Fibroblast of skin of right quadriceps (primary cell): ENCODE measurements at regions not wholly inside any gene's neighbourhood (a gene's known extent, or its start where the extent isn't known, plus 50 kb on each side); places are given as distances from the start of the nearest gene placed in this dataset.
"Not testable (repeated sequence)": the region's sequence is repeated elsewhere in the genome, so short reads cannot be mapped to it uniquely, and the experiment has no call there.

ENCODE experiments used
- DNase-seq: peaks from one replicate; pipeline ENCODE4 v3.0.0-alpha.2; 2013

DNA sequence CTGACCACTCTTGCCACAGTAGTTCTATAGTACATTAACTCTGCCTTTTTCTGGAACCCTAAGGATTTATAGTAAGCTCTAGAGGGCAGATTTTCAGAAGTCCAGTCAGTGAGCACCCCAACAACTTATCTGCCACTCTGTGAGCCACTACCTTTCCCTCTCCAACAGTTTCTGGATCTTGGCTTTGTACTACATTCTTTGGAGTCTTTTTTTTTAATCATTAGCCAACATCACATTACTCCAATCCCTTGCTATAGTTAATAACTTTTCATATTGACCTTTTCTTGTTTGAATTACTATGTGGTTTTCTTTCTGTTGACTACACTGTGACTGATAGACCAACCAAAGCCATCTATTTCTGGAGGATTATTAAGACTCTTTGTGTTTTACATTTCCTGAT, 1596.7 kb upstream of the PRMT6 start:
- no peak for DNase-seq

DNA sequence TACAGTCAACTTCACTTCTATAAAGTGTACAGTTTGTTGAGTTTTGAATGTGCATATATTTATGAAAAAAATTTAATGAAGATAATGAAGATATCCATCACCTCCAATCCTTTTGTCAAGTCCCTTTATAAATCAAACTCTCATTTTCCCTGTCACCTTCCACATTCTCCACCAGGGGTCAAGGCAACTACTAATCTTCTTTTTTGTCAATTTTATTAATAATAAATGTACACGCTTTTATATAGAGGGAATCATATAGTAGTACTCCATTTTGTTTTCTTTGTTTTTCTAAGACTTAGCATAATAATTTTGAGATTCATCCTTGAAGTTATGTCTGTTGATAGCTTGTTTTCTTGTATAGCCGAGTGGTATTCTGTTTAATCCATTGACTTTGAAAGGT, 1594.2 kb upstream of the PRMT6 start:
- DNase-seq, result no peak

DNA sequence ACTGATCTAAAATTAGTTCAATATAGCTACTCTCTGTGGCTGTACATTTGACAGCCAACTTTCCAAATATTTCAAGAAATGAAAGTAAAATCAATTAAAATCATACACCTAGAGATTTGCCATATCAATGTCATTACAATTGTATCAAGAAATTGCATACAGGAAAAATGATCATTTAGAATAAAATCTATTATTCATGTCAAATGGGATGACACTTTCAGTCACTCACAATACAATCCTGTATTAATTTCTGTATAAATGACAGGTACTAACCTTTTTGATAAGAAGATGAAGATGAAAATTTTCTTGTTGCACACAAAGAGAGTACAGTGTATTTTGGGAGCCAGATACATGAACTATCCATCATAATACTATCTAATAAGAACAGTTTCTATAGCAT, 1588.9 kb upstream of the PRMT6 start:
- DNase-seq, result no peak

DNA sequence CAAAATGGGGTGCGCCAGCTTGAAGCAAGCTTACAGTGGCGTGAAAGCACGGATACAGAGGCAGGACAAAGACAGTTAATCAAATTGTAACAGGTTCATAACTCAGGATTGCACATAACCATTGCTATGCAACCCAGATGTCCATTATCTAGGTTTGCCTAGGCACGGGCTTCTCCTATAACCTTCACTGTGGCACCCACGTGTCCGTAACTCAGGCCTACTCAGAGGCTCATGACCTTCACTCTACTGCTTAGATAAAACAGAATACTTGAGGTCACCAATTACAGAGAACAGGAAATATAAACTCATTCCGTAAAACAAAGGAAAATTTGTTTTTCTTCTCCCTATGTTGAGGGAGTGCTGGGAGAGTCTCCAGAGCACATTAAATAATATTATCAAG, 1585.9 kb upstream of the PRMT6 start:
- not testable (repeated sequence) for DNase-seq

DNA sequence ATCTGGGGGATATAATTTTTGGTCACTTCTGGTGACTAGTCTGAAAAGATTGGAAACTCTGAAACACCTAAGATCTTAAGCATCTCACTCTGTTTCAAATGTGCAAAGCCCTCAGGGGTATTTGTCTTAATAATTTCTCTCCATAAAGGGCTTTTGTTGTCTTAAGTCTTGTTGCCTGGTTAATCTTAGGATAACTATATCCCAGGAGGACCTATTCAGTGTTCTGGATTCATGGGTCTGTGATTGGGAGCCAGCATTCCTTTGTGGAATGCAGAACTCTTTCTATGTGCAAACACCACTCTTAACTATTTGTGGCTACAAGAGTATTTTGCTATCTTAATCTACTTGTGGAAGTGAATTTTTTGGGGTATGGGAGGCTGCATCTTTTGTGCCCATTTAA, 1573.0 kb upstream of the PRMT6 start:
- peak; percentile 60 for DNase-seq

DNA sequence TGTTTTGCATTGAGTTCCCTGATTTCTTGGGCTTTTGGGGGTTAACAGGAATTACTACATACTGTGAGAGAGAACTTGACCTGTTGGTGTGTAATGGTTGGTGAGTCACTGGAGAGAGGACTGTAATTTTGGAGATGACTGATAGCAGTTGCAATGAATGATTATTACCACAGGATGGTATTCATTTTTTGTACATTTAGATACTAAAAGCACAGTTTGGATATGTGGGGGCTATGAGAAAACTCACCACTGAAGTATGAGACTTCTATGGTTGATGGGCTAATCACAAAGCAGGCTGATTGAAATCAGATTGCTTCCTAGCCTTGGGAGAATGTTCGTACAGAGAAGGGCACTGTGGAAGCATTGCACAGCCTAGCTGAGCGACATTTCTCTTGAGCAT, 1571.3 kb upstream of the PRMT6 start:
- peak; percentile 96 for DNase-seq

DNA sequence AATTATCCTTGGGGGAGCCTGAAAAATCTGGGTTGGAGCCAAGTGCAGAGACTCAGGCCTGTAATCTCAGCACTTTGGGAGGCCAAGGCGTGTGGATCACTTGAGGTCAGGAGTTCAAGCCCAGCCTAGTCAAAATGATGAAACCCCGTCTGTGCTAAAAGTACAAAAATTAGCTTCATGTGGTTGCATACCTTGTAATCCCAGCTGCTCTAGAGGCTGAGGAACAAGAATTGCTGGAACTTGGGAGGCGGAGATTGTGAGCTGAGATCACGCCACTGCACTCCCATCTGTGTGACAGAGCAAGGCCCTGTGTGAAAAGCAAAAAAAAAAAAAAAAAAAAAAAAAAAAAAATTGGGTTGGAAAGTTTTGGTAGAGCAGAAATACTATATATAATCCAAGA, 1563.6 kb upstream of the PRMT6 start:
- peak; percentile 66 for DNase-seq

DNA sequence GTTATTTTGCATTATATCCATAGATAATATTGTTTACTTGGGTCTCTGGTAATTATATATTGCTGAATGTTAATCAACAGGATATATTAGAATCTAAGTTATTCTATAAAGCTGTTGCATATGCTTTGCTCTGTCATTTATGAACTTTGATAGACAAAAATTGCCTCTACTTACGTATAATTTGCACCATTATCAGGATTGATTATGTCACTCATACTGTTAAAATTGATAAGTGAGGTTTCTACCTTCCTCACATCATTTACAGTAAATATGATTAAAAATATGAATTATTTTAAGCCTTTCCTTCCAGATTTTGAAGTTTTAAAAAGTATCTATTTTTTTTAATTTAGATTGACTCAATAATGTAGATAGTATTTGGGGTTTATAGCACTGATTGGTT, 1540.4 kb upstream of the PRMT6 start:
- DNase-seq, result no peak

DNA sequence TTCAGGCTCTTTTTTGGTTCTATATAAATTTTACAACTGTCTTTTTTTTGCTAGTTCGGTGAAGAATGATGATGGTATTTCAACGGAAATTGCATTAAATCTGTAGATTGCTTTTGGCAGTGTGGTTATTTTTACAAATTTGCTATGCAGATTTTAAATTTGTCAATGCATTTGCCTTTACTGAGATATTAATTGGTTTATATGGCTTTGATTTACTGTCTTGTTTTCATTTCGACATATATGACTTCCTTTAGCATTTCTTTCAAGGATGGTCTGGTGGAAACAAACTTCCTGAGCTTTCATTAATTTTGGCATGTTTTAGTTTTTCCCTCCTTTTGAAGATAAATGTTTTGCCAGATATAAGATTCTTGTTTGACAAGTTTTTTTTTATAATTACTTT, 1522.5 kb upstream of the PRMT6 start:
- DNase-seq, result no peak

DNA sequence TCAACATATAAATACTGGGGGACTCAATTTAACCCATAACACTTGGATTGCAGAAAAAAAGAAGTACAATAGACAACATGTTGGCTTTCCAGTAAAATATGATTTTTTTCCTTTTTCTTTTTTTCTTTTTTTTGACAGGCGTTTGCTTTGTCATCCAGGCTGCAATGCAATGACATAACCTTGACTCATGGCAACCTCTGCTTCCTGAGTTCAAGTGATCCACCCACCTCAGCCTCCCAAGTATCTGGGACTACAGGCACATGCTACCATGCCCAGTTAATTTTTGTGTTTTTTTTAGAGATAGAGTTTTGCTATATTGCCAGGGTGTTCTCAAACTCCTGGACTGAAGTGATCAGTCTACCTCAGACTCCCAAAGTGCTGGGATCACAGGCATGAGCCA, 1512.0 kb upstream of the PRMT6 start:
- peak; percentile 50 for DNase-seq

DNA sequence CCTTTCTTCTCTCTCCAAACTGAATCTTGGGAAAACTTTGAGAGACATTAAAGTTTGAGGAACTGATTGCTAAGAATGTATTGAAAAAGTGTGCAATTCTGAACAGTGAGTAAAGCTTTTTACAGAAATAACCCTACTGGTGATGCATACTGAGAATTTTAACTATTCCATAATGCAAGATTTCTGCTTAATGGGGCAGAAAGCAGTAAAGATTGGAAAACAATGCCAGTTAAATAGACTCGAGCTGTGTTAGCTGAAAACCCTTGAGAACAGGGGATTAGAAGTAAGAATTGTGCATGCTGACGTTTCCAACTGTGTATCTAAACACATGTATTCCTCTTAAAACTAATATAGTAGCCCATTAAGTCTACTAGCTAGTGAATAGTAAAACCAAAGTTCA, 1500.2 kb upstream of the PRMT6 start:
- no peak for DNase-seq

DNA sequence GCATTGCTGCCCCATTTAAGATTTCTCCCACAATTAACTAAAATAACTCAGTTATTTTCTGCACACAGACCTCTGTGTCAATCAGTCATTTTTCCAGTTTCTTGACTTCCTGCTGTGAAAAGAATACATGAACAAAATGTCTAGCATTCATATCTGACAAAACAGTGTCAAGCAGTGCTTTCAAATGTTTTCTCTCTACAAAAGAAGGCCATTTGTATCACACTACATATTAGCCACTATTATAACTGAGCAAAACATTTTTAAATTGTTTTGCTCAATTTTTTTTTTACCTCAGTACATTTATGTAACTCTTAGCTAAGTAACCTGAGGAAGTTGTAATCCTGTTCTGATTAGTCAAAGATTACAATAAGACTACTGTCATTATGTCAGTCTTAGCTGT, 1498.5 kb upstream of the PRMT6 start:
- no peak for DNase-seq

DNA sequence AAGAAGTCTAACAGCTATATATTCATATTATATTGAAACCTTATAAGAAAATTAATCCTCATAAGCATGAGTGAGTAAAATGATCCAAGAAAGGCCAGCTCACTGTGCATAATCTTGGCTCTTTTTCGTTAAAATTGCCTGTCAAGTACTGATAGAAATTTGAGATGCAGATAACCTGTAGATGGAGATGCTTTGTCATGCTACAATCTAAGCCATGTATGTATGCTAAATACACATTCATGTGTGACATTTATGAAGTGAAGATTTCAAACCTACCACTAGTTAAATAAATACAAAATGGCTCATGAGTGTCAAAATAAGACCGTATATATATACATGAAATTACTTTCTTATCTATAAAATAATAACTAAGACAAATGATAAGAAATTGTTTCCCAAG, 1491.5 kb upstream of the PRMT6 start:
- no peak for DNase-seq

DNA sequence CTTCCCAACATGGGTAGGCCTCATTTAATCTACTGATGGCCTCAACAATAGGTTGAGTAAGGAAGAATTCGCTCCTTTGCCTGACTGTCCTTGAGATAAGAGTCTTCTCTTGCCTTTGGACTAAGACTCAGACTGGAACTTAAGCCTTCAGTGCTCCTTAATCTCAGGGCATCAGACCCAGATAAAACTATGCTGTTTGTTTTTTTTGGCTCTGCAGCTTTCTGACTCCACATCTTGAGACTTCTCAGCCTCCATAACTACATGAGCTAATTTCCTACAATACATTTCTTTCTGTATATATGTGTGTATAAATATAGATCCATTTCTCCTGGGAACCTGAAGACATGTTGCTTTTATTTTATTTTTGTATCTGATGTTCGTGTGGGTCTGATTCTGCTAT, 1470.7 kb upstream of the PRMT6 start:
- peak; percentile 14 for DNase-seq

DNA sequence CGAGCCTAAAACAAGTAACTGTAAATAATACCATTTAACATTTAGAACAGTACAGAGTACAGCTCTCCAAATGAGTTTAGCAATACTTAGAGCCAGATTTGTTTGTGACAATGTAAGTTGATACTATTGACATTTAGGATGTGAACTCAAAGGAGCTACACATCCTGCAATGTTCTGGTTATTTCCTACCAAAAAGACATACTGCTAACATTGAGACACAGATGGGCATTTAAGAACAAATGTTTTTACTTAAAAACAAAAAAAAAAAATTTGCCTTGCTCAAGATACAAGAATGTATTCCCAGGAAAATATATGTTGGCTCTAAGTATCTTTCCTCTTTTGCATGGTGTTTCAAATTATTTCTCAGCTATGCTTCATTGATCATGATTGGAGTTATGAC, 1464.8 kb upstream of the PRMT6 start:
- DNase-seq, result no peak

DNA sequence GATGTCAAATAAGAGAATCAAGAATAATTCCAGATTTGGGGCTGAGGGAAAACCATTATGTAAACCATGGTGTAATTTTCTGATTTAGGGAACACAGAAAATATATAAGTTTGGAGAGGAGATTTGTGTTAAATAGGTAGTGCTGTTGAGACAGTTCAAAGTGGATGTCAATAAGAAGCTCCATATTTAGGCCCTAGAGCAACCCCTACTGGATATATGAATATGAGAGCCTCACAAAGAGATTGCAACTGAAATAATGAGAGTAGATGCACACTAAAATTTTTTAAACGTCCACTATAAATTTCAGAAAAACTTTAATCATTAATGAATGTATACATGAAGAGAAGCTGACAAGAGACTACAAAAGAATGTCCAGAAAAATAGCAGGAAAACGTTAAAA, 1447.8 kb upstream of the PRMT6 start:
- DNase-seq, result peak; percentile 48

DNA sequence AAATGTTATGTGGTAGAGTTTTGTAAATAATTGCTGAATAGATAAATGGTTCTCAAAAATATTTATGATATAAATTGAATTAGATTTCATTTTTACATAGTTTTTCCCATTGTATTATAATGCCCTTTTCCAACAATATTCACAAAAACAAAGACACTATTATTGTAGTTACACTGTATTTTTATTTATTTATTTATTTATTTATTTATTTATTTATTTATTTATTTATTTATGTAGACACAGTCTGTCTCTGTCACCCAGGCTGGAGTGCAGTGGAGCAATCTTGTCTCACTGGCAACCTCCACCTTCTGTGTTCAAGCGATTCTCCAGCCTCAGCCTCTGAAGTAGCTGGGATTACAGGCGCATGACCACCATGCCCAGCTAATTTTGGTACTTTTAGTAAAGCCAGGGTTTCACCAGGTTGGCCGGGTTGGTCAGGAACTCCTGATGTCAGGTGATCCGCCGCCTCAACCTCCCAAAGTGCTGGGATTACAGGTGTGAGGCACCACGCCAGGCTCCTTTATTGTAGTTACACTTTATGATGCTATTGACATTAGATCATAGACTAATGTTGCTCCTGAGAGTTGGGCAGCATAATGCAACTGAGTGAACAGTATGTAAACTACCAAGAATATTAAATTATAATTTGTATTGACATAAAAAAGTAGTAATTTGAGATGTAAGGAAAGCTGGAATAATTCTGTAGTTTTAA, 1430.0 kb upstream of the PRMT6 start:
- DNase-seq, result no peak

DNA sequence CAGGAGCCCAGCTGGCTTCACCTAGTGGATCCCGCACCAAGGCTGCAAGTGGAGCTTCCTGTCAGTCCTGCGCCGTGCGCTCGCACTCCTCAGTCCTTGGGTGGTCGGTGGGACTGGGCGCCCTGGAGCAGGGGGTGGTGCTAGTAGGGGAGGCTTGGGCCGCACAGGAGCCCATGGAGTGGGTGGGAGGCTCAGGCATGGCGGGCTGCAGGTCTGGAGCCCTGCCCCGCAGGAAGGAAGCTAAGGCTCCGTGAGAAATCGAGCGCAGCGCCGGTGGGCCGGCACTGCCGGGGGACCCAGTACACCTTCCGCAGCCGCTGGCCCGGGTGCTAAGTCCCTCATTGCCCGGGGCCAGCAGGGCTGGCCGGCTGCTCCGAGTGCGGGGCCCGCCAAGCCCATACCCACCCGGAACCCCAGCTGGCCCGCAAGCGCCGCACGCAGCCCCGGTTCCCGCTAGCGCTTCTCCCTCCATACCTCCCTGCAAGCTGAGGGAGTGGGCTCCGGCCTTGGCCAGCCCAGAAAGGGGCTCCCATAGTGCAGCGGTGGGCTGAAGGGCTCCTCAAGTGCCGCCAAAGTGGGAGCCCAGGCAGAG, 1425.2 kb upstream of the PRMT6 start:
- DNase-seq, result not testable (repeated sequence)

DNA sequence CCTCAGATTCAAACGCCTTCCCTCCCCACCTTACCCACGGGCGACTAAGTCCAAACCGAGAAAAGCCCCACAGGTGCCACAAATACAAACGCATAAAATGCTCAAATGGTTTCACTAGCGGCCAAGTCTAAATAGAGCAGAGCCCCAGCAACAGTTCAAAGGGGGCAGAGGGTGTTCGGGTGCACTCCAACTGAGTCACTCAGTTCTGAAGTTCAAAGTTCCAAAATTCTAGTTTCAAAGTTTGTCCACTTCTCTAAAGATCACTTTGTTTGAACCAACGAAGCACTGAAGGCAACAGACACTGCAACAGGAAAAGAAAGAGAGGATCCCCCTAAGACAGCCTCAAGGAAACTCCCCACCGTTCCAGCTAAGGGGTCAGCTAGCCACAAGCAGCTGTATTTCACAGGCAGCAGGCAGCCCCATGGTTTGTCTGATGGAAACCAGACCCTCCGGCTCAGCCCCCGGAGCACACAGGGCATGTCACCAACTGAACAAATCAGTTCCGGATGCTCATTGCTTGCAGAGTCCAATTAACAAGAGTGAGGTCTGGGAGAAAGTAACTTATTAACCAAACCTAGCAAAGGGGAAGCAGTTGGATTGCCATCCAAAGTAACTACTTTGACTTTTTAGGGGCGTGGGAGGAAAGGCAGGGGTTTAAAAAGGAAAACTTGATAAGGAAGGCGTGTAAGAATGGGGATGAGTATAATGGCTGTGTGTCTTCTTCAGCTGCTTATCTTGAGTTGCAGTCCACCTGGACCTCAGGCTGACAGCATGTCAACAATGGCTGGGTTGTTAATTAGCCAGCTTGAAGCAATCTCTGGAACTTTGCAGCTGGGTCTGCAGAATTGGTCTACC, 1423.9 kb upstream of the PRMT6 start:
- no peak for DNase-seq

DNA sequence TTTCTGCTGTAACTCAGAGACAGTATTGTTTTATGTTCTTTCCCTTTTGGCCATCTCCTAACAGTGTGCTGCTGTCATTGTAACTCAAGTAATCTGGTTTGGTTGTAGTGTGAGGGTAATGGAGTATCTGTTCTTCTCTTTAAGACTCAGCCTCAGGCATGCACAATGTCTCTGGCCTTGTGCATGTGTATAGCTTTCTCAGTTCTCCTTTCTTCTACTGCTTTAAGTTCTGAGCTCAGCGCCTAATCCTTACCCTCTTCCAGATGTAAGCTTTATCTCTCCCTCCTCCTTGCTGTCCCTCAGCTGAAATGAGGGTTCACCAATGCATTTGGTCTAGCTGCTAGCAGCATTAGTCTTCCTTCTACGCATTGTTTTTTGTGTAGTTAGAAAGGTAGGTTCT, 1420.4 kb upstream of the PRMT6 start:
- DNase-seq, result no peak

DNA sequence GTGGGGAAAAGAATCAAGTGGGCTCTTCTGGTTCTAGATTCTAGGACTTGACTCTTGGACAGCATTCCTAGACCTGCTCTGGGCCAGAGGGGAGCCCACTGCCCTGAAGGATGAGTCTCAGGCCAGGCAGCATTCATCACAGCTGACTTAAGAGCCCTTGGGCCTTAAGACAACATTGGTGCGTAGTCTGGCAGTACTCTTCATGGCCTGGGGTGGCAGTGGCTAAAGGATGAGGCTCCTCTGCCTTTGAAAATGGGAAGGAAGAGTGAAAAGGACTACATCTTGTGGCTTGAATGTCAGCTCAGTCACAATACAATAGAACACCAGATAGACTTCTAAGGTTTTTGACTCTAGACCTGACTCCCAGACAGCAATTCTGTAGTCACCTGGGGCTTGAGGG, 1415.1 kb upstream of the PRMT6 start:
- no peak for DNase-seq

DNA sequence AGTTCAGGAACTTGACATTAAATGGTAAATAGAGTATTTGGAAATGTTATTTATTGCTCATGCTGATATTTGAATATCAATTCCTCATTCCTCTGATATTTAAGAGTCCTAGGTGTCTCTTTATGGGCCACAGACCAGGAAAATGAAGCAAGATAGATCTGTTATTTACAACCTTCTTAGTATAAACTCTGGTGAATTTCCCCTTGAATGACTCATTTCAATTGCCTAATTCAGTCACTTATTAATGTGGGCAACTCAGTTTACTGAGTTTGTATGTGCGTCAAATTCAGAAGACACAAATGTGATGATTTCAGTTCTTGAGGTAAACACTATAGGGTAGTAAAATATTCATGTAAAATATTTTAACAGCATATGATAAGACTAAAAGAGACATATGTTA, 1404.4 kb upstream of the PRMT6 start:
- DNase-seq, result no peak

DNA sequence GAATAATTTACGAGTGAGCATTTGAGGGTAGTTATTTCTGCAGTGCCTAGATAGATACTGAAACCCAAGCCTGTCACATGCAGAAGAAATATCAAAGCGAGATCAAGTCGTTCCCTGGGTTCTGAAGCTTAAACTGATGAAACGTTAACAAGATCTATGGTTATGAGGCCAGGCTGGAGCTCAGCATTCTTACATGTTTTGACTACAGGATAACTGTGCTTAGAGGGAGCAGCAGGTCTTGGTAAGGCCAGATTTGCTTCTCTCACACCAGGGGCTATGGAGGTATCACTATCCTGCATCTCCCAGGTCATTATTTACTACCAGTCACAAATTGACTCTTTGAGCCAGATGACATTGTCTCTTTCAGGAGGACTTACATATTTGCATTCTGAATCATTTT, 1401.4 kb upstream of the PRMT6 start:
- DNase-seq, result no peak

DNA sequence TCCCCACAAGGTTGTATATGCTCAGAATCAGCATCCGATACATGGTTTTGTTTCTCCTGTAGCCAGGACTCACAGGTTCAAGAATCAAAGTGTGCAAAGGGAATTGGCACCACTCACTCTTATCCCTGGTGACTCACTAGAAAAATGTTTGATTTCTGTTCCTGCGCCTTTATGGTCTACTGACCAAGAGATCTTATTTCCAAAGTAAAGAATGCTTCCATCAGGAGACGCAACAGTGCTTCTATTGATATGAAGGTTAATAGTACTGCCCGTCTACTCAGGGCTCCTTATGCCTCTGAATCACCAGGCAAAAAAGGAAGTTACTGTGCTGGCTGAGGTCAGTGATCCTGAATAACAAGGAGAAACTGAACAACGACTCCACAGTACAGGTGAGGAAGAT, 1392.0 kb upstream of the PRMT6 start:
- DNase-seq, result no peak
